B cell (primary cell): ENCODE measurements at regions not wholly inside any gene's neighbourhood (a gene's known extent, or its start where the extent isn't known, plus 50 kb on each side); places are given as distances from the start of the nearest gene placed in this dataset.

Experiments
- EZH2 ChIP-seq: IDR thresholded peaks from 2 replicates; pipeline ENCODE4 v1.6.1; 2012; ENCODE audit warnings: borderline replicate concordance, low read depth, mild to moderate bottlenecking, moderate library complexity, low read length; ENCODE audit not compliant: insufficient read depth, poor library complexity, severe bottlenecking
- TF ChIP-seq, protein P1 (sequence below): fragments of 200-600 bp; IDR thresholded peaks from one replicate; pipeline ENCODE4 v1.8.0; 2022; ENCODE audit warnings: antibody characterized with exemption, mild to moderate bottlenecking

DNA sequence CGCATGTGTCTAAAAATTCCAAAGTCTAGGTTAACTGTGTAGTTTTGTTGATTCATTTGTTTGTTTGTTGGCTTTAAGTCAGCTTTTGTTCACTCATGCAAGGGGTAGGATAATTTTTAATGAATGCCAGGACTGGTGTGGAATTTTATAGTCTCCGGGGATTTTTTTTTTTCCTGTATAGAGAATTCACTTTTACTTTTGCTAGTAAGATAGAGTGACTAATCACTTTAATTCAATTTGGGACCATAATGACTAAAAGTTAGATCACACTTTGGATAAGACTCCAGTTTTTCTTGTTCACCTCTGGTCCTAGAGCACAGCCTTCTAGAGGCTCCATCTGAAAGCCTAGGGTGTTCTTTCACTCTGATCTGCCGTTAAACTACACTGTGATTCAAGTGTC is 1690.0 kb downstream of the PCDH9 start:
- TF ChIP-seq EZH2 = no peak
- TF ChIP-seq, protein P1, sequence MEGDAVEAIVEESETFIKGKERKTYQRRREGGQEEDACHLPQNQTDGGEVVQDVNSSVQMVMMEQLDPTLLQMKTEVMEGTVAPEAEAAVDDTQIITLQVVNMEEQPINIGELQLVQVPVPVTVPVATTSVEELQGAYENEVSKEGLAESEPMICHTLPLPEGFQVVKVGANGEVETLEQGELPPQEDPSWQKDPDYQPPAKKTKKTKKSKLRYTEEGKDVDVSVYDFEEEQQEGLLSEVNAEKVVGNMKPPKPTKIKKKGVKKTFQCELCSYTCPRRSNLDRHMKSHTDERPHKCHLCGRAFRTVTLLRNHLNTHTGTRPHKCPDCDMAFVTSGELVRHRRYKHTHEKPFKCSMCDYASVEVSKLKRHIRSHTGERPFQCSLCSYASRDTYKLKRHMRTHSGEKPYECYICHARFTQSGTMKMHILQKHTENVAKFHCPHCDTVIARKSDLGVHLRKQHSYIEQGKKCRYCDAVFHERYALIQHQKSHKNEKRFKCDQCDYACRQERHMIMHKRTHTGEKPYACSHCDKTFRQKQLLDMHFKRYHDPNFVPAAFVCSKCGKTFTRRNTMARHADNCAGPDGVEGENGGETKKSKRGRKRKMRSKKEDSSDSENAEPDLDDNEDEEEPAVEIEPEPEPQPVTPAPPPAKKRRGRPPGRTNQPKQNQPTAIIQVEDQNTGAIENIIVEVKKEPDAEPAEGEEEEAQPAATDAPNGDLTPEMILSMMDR = no peak
